ENCODE measurements at regions not wholly inside any gene's neighbourhood (a gene's known extent, or its start where the extent isn't known, plus 50 kb on each side); places are given as distances from the start of the nearest gene placed in this dataset.

GRCh38 chr18:73258375-73259087 is 390.7 kb upstream of the NETO1 start:
- no peak overlapping the region for H2AFZ ChIP-seq (ENCODE audit: low read length)
- no peak for DNase-seq (ENCODE audit: low read depth in 2 of 2)
- no peaks in the 10 kb centered on the region for H3K79me2 ChIP-seq (ENCODE audit: control insufficient read depth, insufficient read depth, low read length)
- H3K4me1 ChIP-seq (ENCODE audit: control insufficient read depth, extremely low read depth, insufficient read depth, low read length): no peaks in the 10 kb centered on the region
- H3K9me3 ChIP-seq (ENCODE audit: control insufficient read depth, insufficient read depth, low read depth, low read length): no peaks in the 10 kb centered on the region
- no peaks in the 10 kb centered on the region for H4K20me1 ChIP-seq (ENCODE audit: control insufficient read depth, extremely low read depth, insufficient read depth, low read length)
- TF ChIP-seq EZH2 (IDR thresholded peaks at IDR 0.05; ENCODE audit: low read length, missing control alignments): no peak
- no peak for TF ChIP-seq CTCF (conservative IDR thresholded peaks at IDR 0.05 in 1 of 2, IDR thresholded peaks at IDR 0.05 in 1 of 2; ENCODE audit: low read depth in 1 of 2, low read length in 2 of 2)
- no peak overlapping the region for H3K27ac ChIP-seq (ENCODE audit: insufficient read depth, low read length)
- no peak overlapping the region for H3K9ac ChIP-seq (ENCODE audit: insufficient read depth, low read length)
- no peaks in the 10 kb centered on the region for H3K36me3 ChIP-seq (ENCODE audit: control insufficient read depth, insufficient read depth, low read length)
- no peak overlapping the region for H3K4me3 ChIP-seq (replicated peaks in 1 of 4; ENCODE audit: control extremely low read depth in 1 of 4, insufficient read depth in 1 of 4, low read depth in 3 of 4, low read length in 4 of 4)
- no peak overlapping the region for H3K4me2 ChIP-seq (ENCODE audit: extremely low read depth, insufficient read depth, low read length)
- no peaks in the 10 kb centered on the region for H3K27me3 ChIP-seq (ENCODE audit: control insufficient read depth, insufficient read depth, low read length)

GRCh38 chr18:73254564-73254963 is 386.8 kb upstream of the NETO1 start:
- Histone ChIP-seq H3K4me3 (replicated peaks in 1 of 4; ENCODE audit: control extremely low read depth in 1 of 4, insufficient read depth in 1 of 4, low read depth in 3 of 4, low read length in 4 of 4) (no peak overlapping the region), H3K9ac (ENCODE audit: insufficient read depth, low read length) (no peak overlapping the region), H4K20me1 (ENCODE audit: control insufficient read depth, extremely low read depth, insufficient read depth, low read length) (no peaks in the 10 kb centered on the region), H3K27ac (ENCODE audit: insufficient read depth, low read length) (no peak overlapping the region), H3K9me3 (ENCODE audit: control insufficient read depth, insufficient read depth, low read depth, low read length) (no peaks in the 10 kb centered on the region), H3K79me2 (ENCODE audit: control insufficient read depth, insufficient read depth, low read length) (no peaks in the 10 kb centered on the region), H3K27me3 (ENCODE audit: control insufficient read depth, insufficient read depth, low read length) (no peaks in the 10 kb centered on the region), H3K36me3 (ENCODE audit: control insufficient read depth, insufficient read depth, low read length) (no peaks in the 10 kb centered on the region), H3K4me2 (ENCODE audit: extremely low read depth, insufficient read depth, low read length) (no peak overlapping the region), H3K4me1 (ENCODE audit: control insufficient read depth, extremely low read depth, insufficient read depth, low read length) (no peaks in the 10 kb centered on the region), H2AFZ (ENCODE audit: low read length) (no peak overlapping the region)
- DNase-seq (ENCODE audit: low read depth in 2 of 2): no peak
- TF ChIP-seq EZH2 (IDR thresholded peaks at IDR 0.05; ENCODE audit: low read length, missing control alignments) (no peak), CTCF (conservative IDR thresholded peaks at IDR 0.05 in 1 of 2, IDR thresholded peaks at IDR 0.05 in 1 of 2; ENCODE audit: low read depth in 1 of 2, low read length in 2 of 2) (no peak)

- no peak overlapping the region for H2AFZ ChIP-seq (ENCODE audit: low read length)
Observed at GRCh38 chr18:73249030-73249429, 381.2 kb upstream of the NETO1 start.

More at GRCh38 chr18:73249030-73249429, 381.2 kb upstream of the NETO1 start:
- no peak for DNase-seq (ENCODE audit: low read depth in 2 of 2)
- no peak overlapping the region for H3K4me3 ChIP-seq (replicated peaks in 1 of 4; ENCODE audit: control extremely low read depth in 1 of 4, insufficient read depth in 1 of 4, low read depth in 3 of 4, low read length in 4 of 4)
- H3K27ac ChIP-seq (ENCODE audit: insufficient read depth, low read length): no peak overlapping the region
- no peaks in the 10 kb centered on the region for H3K36me3 ChIP-seq (ENCODE audit: control insufficient read depth, insufficient read depth, low read length)
- H3K4me2 ChIP-seq (ENCODE audit: extremely low read depth, insufficient read depth, low read length): no peak overlapping the region
- H3K79me2 ChIP-seq (ENCODE audit: control insufficient read depth, insufficient read depth, low read length): no peaks in the 10 kb centered on the region
- H3K4me1 ChIP-seq (ENCODE audit: control insufficient read depth, extremely low read depth, insufficient read depth, low read length): no peaks in the 10 kb centered on the region
- no peaks in the 10 kb centered on the region for H4K20me1 ChIP-seq (ENCODE audit: control insufficient read depth, extremely low read depth, insufficient read depth, low read length)
- no peak overlapping the region for H3K9ac ChIP-seq (ENCODE audit: insufficient read depth, low read length)
- TF ChIP-seq EZH2 (IDR thresholded peaks at IDR 0.05; ENCODE audit: low read length, missing control alignments) (no peak), CTCF (conservative IDR thresholded peaks at IDR 0.05 in 1 of 2, IDR thresholded peaks at IDR 0.05 in 1 of 2; ENCODE audit: low read depth in 1 of 2, low read length in 2 of 2) (no peak)
- H3K9me3 ChIP-seq (ENCODE audit: control insufficient read depth, insufficient read depth, low read depth, low read length): no peaks in the 10 kb centered on the region
- no peaks in the 10 kb centered on the region for H3K27me3 ChIP-seq (ENCODE audit: control insufficient read depth, insufficient read depth, low read length)

Data from fibroblast of lung (primary cell).